ENCODE measurements at regions not wholly inside any gene's neighbourhood (a gene's known extent, or its start where the extent isn't known, plus 50 kb on each side); places are given as distances from the start of the nearest gene placed in this dataset.

- H3K27ac Mint-ChIP-seq, result no peak overlapping the region
- no peak for TF ChIP-seq CTCF (IDR thresholded peaks at IDR 0.05)
- ATAC-seq, result no peak
- no peak for DNase-seq
- ChIA-PET CTCF (interaction anchor here (1.2 to 1.4 kb wide), 2 partner anchors 120 to 514 kb away, joined by 3 read pairs; no protein-coding TSS in a partner anchor), POLR2A (no interaction called here)
- intact Hi-C loops (cut with micrococcal nuclease), result no loop called here
- H3K4me1 Mint-ChIP-seq (ENCODE audit: low read depth), result no peaks in the 10 kb centered on the region
- H3K27me3 Mint-ChIP-seq, result peaks cover 6% of the 10 kb centered on the region
- H3K36me3 Mint-ChIP-seq (ENCODE audit: low read depth), result no peaks in the 10 kb centered on the region
- no peaks in the 10 kb centered on the region for H3K9me3 Mint-ChIP-seq
- H3K4me3 Mint-ChIP-seq, result no peak overlapping the region
Measured at GRCh38 chr7:25731068-25731845, 420.7 kb upstream of the NFE2L3 start.

- POLR2A ChIA-PET, result no interaction called here
- Mint-ChIP-seq H3K4me3 (no peak overlapping the region), H3K27ac (no peak overlapping the region)
Measured at GRCh38 chr7:25731846-25732245, 420.2 kb upstream of the NFE2L3 start.

GRCh38 chr7:25732766-25733217, 419.2 kb upstream of the NFE2L3 start:
- intact Hi-C loops (cut with micrococcal nuclease), result no loop called here
- Mint-ChIP-seq H3K9me3 (no peaks in the 10 kb centered on the region), H3K27me3 (peaks cover 6% of the 10 kb centered on the region), H3K27ac (no peak overlapping the region), H3K4me1 (ENCODE audit: low read depth) (no peaks in the 10 kb centered on the region), H3K4me3 (no peak overlapping the region), H3K36me3 (ENCODE audit: low read depth) (no peaks in the 10 kb centered on the region)
- no peak for ATAC-seq
- ChIA-PET CTCF (interaction anchor here (1.4 kb wide), 1 partner anchor 119 kb away, joined by 3 read pairs; no protein-coding TSS in a partner anchor), POLR2A (interaction anchor here (0.6 kb wide), 1 partner anchor 33 kb away, joined by 3 read pairs; no protein-coding TSS in a partner anchor)
- TF ChIP-seq CTCF (IDR thresholded peaks at IDR 0.05), result no peak
- no peak for DNase-seq

More at GRCh38 chr7:25731846-25732245, 420.2 kb upstream of the NFE2L3 start:
- H3K4me1 Mint-ChIP-seq (ENCODE audit: low read depth), result no peaks in the 10 kb centered on the region
- no peak for TF ChIP-seq CTCF (IDR thresholded peaks at IDR 0.05)
- intact Hi-C loops (cut with micrococcal nuclease), result no loop called here
- H3K36me3 Mint-ChIP-seq (ENCODE audit: low read depth), result no peaks in the 10 kb centered on the region
- H3K27me3 Mint-ChIP-seq, result peaks cover 6% of the 10 kb centered on the region
- no peak for DNase-seq
- H3K9me3 Mint-ChIP-seq, result no peaks in the 10 kb centered on the region
- no peak for ATAC-seq
- CTCF ChIA-PET, result interaction anchor here (1.2 to 1.4 kb wide), 2 partner anchors 120 to 515 kb away, joined by 3 read pairs; no protein-coding TSS in a partner anchor

GRCh38 chr7:25735674-25736242, 416.2 kb upstream of the NFE2L3 start:
- H3K9me3 Mint-ChIP-seq, result no peaks in the 10 kb centered on the region
- intact Hi-C loops (cut with micrococcal nuclease), result no loop called here
- CTCF ChIA-PET, result no interaction called here
- no peak for ATAC-seq
- H3K36me3 Mint-ChIP-seq (ENCODE audit: low read depth), result no peaks in the 10 kb centered on the region
- POLR2A ChIA-PET, result no interaction called here
- no peaks in the 10 kb centered on the region for H3K4me1 Mint-ChIP-seq (ENCODE audit: low read depth)
- H3K27me3 Mint-ChIP-seq, result peaks cover 6% of the 10 kb centered on the region
- no peak for DNase-seq
- TF ChIP-seq CTCF (IDR thresholded peaks at IDR 0.05), result no peak
- H3K4me3 Mint-ChIP-seq, result no peak overlapping the region
- H3K27ac Mint-ChIP-seq, result no peak overlapping the region

GRCh38 chr7:25738528-25738927, 413.5 kb upstream of the NFE2L3 start:
- POLR2A ChIA-PET, result interaction anchor here (1.2 kb wide), 1 partner anchor 50 kb away, joined by 3 read pairs; no protein-coding TSS in a partner anchor
- H3K9me3 Mint-ChIP-seq, result no peaks in the 10 kb centered on the region

More at GRCh38 chr7:25738528-25738927, 413.5 kb upstream of the NFE2L3 start:
- CTCF ChIA-PET, result no interaction called here
- Mint-ChIP-seq H3K4me3 (no peak overlapping the region), H3K27ac (no peak overlapping the region), H3K27me3 (peaks cover 4% of the 10 kb centered on the region), H3K4me1 (ENCODE audit: low read depth) (no peaks in the 10 kb centered on the region), H3K36me3 (ENCODE audit: low read depth) (no peaks in the 10 kb centered on the region)
- intact Hi-C loops (cut with micrococcal nuclease), result no loop called here
- ATAC-seq (no peak), DNase-seq (no peak)
- TF ChIP-seq CTCF (IDR thresholded peaks at IDR 0.05), result no peak

Measured in activated CD8-positive, alpha-beta T cell treated with anti-CD3 and anti-CD28 coated beads for 36 hours (primary cell).